Right renal pelvis (tissue), 4 donors: ENCODE measurements at regions not wholly inside any gene's neighbourhood (a gene's known extent, or its start where the extent isn't known, plus 50 kb on each side); places are given as distances from the start of the nearest gene placed in this dataset.

Source experiments
- DNase-seq, 4 donors: peaks; one replicate each; pipeline ENCODE4 v3.0.0-alpha.2; 2013; ENCODE audit warnings: low read depth in 4 of 4, low spot score in 3 of 4, missing footprints in 1 of 4

DNA sequence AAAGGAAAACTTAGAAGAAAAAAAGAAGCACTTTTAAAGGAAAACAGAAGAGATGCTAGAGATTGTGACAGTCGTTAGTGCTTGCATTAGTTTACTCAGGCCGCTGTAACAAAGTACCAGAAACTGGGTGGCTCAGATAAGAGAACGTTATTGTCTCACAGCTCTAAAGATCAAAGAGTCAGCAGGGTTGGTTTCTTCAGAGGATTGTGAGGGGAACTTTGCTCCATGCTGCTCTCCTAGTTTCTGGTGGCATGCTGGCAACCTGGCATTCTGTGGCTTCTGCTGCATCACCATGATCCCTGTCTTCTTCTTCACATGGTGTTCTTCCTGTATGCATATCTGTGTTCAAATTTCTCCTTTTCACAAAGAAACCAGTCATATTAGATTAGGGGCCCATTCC is 119.4 kb upstream of the PLEKHA5 start:
- DNase-seq: no peak

DNA sequence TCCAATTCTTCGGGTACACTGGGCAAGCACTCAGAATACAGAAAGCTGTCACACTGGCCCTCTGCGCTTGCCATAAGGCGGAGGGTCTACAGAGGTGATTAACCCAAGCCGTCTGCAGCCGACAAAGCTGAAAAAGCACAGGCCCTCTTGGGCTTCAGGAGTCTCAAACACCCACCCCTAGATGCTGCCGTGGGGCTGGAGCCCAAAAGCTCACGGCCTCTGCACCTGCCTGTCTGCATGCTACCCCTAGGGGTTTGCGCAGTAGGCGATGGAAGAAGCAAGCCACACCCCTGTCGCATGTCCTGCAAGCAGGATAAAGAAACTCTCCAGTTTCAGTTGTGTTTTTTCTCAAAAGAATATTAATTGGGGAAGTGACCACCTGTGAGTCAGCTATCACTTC is 118.8 kb upstream of the PLEKHA5 start:
- no peak for DNase-seq

DNA sequence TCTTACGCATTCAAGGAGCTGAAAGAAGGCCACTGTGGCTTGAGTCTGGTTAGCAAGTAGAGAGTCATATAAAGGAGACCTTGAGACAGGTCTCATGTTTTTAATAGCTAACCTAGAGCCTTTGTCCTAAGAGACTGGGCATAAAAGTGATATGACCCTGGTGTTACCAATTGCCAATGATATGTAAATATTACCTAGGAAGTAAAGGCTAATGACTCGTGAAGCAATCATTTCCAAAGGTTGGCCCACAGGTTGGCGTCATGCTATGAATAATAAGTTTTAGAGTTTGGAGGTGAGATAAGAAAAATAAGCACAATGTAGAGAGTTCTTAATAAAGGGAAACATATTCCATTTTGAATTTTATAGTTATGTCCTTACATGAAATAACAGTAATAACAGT is 116.6 kb upstream of the PLEKHA5 start:
- DNase-seq: no peak

DNA sequence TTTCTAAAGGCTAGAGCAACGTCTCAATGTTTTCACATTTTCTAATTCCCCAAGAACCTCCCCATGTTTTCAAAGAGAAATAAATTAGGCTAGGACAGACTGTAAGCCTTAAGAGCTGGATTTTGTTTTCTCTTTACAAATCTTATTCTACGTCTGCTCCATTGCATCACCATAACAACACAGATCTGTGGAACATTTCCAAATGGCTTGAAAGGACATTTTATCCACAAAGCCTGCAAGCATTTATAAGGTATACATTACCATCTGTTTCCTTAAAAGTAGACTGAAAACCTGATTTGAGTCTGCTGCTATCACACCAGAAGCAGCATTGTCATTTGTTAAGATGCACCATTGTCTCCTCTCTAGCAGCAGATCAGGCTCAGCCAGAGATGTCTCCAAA is 115.3 kb upstream of the PLEKHA5 start:
- DNase-seq: no peak

DNA sequence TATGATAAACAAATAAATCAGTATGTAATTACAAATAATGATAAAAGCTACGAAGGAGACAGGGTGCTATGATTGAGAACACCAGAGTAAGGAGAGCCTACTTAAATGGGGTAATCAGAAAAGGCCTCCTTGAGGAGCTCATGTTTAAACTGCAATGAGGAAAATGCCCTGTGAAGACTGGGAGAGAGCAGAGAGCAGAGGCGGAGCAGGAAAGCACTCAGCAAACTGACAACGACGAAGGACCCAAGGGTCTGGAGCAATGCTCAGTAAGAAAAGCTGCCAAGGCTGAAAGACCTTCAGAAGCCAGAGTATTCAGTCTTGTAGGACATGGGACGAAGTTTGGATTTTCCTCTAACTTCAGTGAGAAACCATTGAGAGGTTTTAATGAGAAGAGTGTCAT is 114.2 kb upstream of the PLEKHA5 start:
- no peak for DNase-seq

DNA sequence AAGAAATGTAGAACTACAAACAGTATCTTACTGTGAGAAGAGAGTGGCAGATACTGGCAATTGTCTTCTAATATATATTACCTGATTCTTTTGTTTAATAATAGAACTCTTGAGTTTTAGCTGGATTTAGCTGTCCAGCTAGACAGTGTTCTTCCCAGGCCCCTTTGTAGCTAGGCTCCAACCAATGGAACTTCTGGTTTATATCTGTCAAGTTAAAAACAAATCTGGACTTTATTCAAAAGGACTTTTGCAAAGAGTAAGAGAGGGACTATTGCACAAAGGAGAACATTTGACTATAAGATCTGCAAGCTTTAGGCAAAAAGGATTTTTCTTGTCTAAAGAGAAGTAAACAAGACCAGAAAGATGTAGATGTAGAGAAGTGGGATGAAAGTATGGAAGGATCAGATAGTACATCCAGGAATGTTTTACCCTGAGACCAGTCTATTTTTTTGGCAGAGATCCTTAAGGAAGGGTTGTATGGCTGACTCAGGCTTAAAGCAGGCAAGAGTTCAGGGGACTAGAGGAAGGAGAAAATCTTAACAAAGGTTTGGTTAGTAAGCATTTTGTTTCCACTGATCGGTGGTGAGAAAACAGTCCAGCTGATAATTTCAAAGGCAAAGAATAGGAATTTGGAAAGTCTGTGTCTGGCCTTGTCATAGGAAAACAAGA is 111.1 kb upstream of the PLEKHA5 start:
- no peak for DNase-seq

DNA sequence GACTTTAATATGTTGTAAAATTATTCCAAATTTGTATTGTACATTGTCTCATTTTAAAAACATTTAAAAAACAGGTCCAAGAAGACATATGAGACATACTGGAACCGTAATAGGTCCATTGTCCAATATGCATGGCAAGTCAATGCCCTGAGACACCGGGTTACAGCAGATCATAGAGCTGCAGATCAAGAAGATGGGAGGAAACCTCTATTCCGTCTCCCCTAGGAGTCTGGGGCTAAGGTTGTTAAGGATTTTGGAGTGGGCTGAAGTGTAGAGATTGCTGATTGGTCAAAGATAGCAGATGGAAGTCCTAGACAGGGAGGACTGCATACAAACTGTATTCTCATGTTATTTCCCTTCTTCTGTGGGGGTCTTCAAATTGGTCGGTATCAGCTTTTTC is 108.3 kb upstream of the PLEKHA5 start:
- no peak for DNase-seq

DNA sequence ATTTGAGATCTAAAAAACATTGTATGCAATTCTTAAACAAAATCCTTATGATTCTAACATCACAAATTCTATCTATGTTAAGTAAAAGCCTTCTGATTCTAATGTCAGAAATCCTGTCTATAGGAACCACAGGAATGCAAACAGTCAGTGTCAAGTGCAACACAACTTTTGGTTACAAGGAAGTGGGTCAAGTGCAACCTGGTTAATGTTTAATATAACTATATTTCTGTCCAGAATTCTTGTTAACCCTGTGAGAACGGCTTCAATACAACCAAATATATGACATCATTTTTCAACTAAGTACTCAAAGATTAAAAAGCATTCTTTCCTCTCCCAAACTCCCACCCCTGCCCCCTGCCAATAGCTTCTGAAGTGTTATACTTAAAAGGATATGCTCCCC is 107.9 kb upstream of the PLEKHA5 start:
- no peak for DNase-seq

DNA sequence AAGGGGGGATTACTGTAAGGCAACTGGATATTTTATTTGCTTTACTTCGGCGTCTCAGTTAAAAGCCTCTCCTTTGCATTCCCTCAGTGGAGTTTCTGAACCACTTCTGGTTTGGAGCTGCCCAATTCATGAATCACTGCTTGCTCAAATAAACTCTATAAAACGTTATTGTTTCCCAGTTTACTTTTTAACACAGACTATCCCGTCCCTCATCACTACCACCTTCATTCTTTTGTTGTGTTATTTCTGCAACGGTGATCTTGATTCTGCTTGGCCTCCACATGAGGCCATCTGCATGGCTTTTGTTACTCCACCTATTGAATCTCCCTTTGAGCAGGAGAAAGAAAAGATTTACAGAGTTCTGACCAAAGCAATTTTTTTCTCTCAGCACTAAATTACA is 104.0 kb upstream of the PLEKHA5 start:
- DNase-seq: no peak

DNA sequence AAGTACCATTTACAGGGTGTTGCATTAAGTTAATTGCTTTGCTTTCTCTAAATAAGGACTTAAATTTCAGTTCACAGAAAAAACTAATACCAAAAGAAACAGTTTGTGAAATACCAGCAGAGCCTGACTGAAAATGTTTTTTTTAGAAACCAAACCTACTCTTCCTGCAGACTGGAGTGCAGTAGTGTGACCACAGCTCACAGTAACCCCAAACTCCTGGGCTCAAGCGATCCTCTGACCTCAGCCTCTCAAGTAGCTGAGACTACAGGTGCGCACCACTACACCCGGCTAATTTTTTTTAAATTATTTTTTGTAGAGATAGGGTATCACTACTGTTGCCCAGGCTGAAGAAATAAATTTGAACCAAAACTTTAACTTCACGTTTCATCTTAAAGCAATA is 103.5 kb upstream of the PLEKHA5 start:
- no peak for DNase-seq

DNA sequence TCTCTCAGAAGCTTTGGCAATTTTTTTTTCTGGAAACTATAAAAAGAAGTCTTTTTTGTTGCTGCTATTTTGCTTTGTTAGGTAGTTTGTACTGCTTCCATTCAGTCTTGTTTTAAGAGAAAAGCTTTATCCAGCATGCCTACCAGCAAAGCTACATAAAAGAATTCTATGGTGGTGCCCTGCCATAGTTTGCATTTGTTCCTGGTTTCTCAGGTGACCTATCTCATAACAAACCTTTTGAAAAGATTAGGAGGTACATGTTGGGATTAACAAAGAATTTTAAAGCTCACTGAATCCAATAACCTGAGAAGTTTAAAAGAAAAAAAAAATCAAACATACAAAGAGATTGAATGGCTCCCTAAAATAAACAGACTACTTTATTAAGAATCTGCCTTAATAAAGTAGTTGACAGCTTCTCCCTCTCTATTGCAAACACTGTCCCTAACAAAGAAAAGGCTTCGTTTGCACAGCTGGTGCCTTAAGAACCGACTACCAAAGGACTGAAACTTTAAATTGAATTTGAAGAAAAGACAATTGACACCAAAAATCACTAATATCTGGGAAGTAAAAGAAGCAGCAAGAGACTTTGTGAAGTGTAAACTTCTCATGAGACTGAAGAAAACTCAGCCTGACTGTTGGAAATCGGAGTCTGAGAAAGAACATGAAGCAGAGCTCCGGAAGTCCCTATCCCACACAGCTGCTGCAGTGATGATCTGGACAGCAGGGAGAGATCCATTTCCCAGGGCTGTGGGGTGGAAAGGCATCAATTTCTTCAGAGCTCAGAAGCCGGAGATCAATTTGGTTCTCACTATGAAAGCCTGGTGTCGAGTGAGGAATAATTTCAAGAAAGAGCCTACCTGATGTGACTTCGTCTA is 102.7 kb upstream of the PLEKHA5 start:
- no peak for DNase-seq

DNA sequence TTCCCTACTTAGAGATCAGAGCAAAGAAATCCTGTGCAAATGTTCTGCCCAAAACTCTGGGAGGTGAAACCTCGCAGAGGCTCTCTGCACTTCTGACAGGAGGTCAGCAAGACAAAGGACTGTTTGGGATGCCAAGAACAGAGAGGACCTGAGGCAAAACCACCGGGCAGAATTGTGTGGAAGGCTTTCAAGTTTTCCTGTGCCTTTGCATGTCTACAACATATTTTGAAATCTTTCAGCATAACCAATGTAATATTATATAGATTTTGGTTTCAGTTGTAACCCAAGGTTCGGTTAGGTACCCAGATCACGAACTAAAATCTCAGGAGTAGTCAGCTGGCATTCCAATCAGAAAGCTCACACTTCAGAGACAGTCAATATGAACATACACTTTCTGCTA is 99.4 kb upstream of the PLEKHA5 start:
- DNase-seq: no peak

DNA sequence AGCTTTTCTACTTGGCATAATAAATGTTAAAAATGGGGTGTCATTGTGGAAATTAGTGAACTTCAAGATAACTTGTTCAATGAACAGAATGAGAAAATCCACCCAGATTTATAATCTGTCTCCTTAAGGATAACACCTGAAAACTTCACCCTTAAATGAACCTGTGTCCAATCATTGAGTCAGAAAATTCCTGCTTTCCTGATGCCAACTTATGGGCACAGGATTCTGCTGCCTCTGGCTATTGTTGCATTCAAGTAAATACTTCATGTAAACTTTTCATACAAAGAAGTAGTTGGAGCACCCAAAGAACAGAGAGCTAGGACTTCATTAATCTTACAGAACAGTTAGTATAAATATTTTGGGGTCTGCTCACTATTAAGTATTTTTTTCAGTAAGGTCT is 98.9 kb upstream of the PLEKHA5 start:
- DNase-seq: no peak

DNA sequence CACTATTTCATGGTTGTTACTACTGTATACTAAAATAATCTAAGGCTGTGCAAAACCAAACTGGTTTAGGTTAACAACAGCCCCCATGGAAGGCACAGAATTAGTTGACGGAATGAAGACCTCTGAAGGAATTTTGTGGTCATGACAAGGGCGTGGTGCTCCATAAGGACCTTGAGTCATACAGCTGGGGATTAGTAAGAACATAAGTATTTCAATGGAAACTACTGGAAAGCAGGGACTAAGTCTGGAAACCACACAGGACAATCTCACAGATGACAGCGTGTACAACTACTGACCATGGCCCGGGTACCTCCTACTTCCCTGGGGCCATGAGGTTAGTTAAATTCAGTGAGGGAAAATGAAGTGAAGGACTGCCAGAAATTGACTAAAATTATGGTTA is 98.5 kb upstream of the PLEKHA5 start:
- DNase-seq: no peak

DNA sequence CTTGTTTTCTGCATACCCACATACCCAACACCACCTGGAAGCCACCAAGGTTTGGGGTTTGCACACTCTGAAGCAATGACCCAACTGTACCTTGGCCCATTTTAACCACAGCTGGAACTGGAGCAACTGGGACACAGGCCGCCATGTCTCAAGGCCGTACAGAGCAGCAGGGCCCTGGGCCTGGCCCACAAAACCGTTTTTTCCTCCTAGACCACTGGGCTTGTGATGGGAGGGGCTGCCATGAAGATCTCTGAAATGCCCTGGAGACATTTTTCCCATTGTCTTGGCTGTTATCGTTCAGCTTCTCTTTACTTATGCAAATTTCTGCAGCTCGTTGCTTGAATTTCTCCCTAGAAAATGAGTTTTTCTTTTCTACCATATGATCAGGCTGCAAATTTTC is 96.7 kb upstream of the PLEKHA5 start:
- no peak for DNase-seq

DNA sequence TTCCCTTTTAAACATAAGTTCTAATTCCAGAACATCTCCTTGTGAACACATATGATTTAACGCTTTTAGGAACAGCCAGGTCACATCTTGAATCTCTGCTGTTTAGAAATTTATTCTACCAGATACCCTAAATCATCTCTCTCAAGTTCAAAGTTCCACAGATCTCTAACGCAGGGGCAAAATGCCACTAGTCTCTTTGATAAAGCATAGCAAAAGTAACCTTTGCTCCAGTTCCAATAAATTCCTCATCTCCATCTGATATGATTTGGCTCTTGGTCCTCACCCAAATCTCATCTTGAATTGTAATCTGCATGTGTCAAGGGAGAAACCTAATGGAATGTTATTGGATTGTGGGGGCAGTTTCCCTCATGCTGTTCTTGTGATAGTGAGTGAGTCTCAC is 96.3 kb upstream of the PLEKHA5 start:
- DNase-seq: no peak

DNA sequence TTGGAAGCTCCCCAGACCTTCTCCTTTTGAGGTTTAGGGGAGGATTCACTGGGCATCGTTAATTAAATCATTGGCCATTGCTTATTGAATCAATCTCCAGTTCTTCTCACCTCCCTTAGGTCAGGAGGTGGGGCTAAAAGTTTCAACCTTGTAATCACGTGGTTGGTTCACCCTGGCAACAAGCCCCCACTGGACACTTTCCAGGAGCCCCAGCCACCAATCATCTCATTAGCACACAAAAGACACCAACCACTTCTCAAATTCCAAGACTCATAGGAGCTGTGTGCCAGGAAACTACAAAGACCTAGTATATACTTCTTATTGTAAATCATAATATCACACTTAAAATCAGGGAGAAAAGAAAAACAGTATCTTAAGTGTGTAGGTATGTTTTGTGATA is 94.6 kb upstream of the PLEKHA5 start:
- DNase-seq: no peak

DNA sequence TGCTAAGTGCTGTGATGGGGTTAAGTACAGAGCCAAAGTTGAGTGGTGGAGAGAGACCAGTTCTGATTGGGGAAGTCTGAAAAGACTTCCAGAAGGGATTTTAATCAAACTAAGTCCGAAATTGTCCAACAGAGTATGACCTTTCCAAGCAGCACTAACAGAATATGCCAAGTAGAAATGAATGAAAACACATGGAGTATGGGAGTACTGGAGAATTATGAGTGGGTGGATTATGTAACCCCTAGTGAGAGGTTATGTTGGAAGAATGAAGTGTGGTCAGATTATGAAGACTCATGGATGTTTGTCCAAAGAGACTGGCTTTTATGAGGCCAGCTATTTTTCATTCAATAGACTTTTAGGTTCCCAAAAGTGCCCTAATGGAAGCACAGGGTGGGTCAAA is 94.0 kb upstream of the PLEKHA5 start:
- DNase-seq: no peak

DNA sequence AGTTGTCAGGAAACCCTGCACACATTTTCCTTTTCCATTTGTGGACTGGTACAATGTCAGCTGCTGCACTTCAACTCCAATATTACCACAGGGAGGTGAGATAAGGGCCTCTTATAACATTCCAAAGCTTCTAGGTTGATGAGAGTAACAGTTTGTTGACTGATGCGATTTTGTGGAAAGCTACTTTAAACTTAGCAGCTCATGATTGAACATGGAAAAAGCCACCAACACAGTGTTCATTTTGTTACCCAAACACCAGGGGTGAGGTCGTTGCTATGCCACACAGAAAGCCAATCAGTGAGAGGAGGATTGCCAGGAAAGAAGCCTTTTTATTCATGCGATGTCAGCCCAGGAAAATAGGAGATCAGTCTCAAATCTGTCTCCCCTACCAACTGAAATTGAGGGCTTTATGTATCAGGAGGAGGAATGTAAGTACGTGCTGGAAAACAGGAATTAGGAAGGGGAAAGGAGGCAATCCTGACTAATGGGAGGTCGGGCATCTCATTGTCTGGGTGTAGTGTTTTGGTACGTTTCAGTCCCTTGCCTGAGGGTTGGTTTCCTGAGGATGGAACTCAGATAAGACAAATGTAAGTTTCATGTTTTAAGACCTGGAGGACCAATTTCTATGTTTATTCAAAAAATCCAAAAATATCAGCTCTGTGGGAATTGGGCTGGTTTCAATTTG is 92.7 kb upstream of the PLEKHA5 start:
- DNase-seq: no peak

DNA sequence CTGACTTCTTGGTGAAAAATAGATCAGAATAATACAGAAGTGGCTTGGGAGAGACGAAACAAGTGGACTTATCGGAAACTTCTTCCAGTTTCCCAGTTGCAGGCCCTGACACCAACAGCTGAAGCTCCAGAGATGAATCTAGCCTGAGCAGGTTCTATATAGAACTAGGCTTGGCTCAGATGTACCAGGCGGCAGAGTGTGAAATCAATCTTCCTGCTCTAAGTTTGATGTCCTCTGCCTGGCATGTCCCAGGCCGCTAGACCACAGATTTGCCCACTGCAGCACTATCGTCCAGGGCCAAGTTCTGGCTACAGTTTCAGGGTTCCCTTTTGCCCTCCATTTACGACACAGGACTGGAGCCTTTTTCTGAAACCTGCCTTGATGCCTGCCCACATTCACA is 91.3 kb upstream of the PLEKHA5 start:
- no peak for DNase-seq

DNA sequence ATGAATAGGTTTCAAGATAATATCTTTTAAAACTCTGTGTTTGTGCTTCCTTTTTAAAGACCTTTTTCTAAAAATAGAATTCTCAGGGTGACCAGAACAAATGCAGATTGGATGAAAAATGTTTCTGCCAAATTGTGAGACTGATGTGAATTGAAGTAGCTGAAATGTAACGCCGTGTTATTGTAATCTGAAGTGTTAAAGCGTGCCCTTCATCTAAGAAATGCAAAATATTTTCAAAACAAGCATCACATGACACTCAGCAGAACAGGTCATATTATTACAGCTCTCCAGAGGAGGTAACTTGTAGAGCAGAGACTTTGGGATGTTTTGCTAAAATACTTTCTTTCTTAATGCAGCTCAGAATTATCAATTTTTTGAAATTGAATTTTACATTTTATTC is 90.0 kb upstream of the PLEKHA5 start:
- no peak for DNase-seq

DNA sequence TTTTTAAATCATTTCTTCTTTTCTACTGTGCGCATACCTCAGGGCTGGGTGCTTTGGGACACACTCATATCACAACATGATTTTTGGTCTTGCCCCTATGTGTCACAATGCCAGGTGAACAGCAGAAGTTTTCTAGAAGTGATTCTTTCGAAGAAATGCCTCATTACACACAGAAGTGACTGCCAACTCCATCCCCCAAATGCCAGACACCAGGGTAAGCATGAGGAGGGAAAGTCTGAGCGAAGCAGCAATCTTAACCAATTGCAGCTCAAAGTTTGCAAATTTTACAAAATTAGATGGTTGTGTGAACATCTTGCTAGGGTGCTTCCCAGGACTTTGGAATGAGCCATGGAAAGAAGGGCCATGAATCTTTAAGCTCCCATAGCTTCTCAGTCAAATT is 87.3 kb upstream of the PLEKHA5 start:
- DNase-seq: no peak
